HepG2 (cell line): ENCODE measurements at regions not wholly inside any gene's neighbourhood (a gene's known extent, or its start where the extent isn't known, plus 50 kb on each side); places are given as distances from the start of the nearest gene placed in this dataset.

Experiments used
- AGO1 ChIP-seq: fragments of 200-400 bp; formaldehyde crosslinking; IDR thresholded peaks from 2 replicates; pipeline ENCODE4 v1.6.1; 2017; ENCODE audit warnings: mild to moderate bottlenecking, low read depth, low read length, moderate library complexity; ENCODE audit not compliant: poor library complexity, severe bottlenecking
- CHD2 ChIP-seq: IDR thresholded peaks from 2 replicates; pipeline ENCODE4 v1.6.1; 2011; ENCODE audit warnings: low read depth, low read length, improper control_type of control experiment
- DNMT3B ChIP-seq: conservative IDR thresholded peaks from 2 replicates; pipeline ENCODE4 v1.6.1; 2016; ENCODE audit warnings: missing biosample characterization, control low read depth
- GATAD2A ChIP-seq: IDR thresholded peaks from 2 replicates; pipeline ENCODE4 v1.6.1; 2016
- ZNF354B ChIP-seq: sonication (generic); formaldehyde crosslinking; IDR thresholded peaks from 2 replicates; pipeline ENCODE4 v1.8.0; 2022; ENCODE audit warnings: mild to moderate bottlenecking, missing genetic modification reagents
- ZNF841 ChIP-seq: sonication (generic); formaldehyde crosslinking; IDR thresholded peaks from 2 replicates; pipeline ENCODE4 v1.8.1; 2023; ENCODE audit warnings: missing genetic modification reagents, borderline replicate concordance
- TF ChIP-seq, protein P1 (sequence below): sonication (generic); formaldehyde crosslinking; IDR thresholded peaks from 2 replicates; pipeline ENCODE4 v1.4.0; 2020; ENCODE audit warnings: low read depth, mild to moderate bottlenecking, missing genetic modification reagents
- TF ChIP-seq, protein P2 (sequence below): sonication (generic); formaldehyde crosslinking; IDR thresholded peaks from 2 replicates; pipeline ENCODE4 v1.5.0; 2020; ENCODE audit warnings: mild to moderate bottlenecking, missing genetic modification reagents, moderate library complexity
- TF ChIP-seq, protein P3 (sequence below): IDR thresholded peaks from 2 replicates; pipeline ENCODE4 v1.6.1; 2012; ENCODE audit warnings: low read length, improper control_type of control experiment
- TF ChIP-seq, protein P4 (sequence below): sonication (generic); formaldehyde crosslinking; IDR thresholded peaks from 2 replicates; pipeline ENCODE4 v1.4.0; 2020; ENCODE audit warnings: missing genetic modification reagents
- TF ChIP-seq, protein P5 (sequence below): sonication (generic); formaldehyde crosslinking; IDR thresholded peaks from 2 replicates; pipeline ENCODE4 v1.9.0; 2021; ENCODE audit warnings: missing genetic modification reagents, borderline replicate concordance
- TF ChIP-seq, protein P6 (sequence below): sonication (generic); formaldehyde crosslinking; IDR thresholded peaks from 2 replicates; pipeline ENCODE4 v1.4.0; 2020; ENCODE audit warnings: missing genetic modification reagents

DNA sequence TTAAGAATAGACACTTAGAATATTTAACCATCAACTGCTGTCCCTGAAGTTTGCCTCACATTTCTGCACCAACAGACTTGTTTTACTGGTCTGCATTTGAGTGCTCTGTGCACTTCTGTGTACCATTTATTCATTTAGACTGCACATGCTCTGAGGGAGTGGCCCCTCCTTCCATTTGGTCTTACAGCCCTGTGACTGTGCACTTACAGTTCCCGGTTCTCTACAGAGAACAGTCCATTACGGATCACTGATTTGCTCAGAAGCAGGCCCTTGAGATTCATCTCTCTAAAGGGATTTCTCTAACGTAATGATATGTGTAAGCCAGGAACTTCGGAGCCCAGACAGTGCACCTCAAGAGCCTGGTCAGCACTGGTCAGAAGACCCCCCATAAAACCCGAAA is 247.3 kb upstream of the BLID start:
- no peak for TF ChIP-seq ZNF354B (CRISPR knock-in tag)
- TF ChIP-seq, protein P1, sequence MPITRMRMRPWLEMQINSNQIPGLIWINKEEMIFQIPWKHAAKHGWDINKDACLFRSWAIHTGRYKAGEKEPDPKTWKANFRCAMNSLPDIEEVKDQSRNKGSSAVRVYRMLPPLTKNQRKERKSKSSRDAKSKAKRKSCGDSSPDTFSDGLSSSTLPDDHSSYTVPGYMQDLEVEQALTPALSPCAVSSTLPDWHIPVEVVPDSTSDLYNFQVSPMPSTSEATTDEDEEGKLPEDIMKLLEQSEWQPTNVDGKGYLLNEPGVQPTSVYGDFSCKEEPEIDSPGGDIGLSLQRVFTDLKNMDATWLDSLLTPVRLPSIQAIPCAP: no peak
- no peak for TF ChIP-seq GATAD2A (CRISPR knock-in tag)
- TF ChIP-seq, protein P2, sequence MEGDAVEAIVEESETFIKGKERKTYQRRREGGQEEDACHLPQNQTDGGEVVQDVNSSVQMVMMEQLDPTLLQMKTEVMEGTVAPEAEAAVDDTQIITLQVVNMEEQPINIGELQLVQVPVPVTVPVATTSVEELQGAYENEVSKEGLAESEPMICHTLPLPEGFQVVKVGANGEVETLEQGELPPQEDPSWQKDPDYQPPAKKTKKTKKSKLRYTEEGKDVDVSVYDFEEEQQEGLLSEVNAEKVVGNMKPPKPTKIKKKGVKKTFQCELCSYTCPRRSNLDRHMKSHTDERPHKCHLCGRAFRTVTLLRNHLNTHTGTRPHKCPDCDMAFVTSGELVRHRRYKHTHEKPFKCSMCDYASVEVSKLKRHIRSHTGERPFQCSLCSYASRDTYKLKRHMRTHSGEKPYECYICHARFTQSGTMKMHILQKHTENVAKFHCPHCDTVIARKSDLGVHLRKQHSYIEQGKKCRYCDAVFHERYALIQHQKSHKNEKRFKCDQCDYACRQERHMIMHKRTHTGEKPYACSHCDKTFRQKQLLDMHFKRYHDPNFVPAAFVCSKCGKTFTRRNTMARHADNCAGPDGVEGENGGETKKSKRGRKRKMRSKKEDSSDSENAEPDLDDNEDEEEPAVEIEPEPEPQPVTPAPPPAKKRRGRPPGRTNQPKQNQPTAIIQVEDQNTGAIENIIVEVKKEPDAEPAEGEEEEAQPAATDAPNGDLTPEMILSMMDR (CRISPR knock-in tag): no peak
- TF ChIP-seq AGO1: no peak
- TF ChIP-seq, protein P3, sequence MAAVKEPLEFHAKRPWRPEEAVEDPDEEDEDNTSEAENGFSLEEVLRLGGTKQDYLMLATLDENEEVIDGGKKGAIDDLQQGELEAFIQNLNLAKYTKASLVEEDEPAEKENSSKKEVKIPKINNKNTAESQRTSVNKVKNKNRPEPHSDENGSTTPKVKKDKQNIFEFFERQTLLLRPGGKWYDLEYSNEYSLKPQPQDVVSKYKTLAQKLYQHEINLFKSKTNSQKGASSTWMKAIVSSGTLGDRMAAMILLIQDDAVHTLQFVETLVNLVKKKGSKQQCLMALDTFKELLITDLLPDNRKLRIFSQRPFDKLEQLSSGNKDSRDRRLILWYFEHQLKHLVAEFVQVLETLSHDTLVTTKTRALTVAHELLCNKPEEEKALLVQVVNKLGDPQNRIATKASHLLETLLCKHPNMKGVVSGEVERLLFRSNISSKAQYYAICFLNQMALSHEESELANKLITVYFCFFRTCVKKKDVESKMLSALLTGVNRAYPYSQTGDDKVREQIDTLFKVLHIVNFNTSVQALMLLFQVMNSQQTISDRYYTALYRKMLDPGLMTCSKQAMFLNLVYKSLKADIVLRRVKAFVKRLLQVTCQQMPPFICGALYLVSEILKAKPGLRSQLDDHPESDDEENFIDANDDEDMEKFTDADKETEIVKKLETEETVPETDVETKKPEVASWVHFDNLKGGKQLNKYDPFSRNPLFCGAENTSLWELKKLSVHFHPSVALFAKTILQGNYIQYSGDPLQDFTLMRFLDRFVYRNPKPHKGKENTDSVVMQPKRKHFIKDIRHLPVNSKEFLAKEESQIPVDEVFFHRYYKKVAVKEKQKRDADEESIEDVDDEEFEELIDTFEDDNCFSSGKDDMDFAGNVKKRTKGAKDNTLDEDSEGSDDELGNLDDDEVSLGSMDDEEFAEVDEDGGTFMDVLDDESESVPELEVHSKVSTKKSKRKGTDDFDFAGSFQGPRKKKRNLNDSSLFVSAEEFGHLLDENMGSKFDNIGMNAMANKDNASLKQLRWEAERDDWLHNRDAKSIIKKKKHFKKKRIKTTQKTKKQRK: no peak
- TF ChIP-seq, protein P4, sequence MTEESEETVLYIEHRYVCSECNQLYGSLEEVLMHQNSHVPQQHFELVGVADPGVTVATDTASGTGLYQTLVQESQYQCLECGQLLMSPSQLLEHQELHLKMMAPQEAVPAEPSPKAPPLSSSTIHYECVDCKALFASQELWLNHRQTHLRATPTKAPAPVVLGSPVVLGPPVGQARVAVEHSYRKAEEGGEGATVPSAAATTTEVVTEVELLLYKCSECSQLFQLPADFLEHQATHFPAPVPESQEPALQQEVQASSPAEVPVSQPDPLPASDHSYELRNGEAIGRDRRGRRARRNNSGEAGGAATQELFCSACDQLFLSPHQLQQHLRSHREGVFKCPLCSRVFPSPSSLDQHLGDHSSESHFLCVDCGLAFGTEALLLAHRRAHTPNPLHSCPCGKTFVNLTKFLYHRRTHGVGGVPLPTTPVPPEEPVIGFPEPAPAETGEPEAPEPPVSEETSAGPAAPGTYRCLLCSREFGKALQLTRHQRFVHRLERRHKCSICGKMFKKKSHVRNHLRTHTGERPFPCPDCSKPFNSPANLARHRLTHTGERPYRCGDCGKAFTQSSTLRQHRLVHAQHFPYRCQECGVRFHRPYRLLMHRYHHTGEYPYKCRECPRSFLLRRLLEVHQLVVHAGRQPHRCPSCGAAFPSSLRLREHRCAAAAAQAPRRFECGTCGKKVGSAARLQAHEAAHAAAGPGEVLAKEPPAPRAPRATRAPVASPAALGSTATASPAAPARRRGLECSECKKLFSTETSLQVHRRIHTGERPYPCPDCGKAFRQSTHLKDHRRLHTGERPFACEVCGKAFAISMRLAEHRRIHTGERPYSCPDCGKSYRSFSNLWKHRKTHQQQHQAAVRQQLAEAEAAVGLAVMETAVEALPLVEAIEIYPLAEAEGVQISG (CRISPR knock-in tag): no peak
- no peak for TF ChIP-seq CHD2
- no peak for TF ChIP-seq DNMT3B (CRISPR knock-in tag)
- TF ChIP-seq ZNF841: no peak
- TF ChIP-seq, protein P5, sequence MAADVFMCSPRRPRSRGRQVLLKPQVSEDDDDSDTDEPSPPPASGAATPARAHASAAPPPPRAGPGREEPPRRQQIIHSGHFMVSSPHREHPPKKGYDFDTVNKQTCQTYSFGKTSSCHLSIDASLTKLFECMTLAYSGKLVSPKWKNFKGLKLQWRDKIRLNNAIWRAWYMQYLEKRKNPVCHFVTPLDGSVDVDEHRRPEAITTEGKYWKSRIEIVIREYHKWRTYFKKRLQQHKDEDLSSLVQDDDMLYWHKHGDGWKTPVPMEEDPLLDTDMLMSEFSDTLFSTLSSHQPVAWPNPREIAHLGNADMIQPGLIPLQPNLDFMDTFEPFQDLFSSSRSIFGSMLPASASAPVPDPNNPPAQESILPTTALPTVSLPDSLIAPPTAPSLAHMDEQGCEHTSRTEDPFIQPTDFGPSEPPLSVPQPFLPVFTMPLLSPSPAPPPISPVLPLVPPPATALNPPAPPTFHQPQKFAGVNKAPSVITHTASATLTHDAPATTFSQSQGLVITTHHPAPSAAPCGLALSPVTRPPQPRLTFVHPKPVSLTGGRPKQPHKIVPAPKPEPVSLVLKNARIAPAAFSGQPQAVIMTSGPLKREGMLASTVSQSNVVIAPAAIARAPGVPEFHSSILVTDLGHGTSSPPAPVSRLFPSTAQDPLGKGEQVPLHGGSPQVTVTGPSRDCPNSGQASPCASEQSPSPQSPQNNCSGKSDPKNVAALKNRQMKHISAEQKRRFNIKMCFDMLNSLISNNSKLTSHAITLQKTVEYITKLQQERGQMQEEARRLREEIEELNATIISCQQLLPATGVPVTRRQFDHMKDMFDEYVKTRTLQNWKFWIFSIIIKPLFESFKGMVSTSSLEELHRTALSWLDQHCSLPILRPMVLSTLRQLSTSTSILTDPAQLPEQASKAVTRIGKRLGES (CRISPR knock-in tag): no peak
- TF ChIP-seq, protein P6, sequence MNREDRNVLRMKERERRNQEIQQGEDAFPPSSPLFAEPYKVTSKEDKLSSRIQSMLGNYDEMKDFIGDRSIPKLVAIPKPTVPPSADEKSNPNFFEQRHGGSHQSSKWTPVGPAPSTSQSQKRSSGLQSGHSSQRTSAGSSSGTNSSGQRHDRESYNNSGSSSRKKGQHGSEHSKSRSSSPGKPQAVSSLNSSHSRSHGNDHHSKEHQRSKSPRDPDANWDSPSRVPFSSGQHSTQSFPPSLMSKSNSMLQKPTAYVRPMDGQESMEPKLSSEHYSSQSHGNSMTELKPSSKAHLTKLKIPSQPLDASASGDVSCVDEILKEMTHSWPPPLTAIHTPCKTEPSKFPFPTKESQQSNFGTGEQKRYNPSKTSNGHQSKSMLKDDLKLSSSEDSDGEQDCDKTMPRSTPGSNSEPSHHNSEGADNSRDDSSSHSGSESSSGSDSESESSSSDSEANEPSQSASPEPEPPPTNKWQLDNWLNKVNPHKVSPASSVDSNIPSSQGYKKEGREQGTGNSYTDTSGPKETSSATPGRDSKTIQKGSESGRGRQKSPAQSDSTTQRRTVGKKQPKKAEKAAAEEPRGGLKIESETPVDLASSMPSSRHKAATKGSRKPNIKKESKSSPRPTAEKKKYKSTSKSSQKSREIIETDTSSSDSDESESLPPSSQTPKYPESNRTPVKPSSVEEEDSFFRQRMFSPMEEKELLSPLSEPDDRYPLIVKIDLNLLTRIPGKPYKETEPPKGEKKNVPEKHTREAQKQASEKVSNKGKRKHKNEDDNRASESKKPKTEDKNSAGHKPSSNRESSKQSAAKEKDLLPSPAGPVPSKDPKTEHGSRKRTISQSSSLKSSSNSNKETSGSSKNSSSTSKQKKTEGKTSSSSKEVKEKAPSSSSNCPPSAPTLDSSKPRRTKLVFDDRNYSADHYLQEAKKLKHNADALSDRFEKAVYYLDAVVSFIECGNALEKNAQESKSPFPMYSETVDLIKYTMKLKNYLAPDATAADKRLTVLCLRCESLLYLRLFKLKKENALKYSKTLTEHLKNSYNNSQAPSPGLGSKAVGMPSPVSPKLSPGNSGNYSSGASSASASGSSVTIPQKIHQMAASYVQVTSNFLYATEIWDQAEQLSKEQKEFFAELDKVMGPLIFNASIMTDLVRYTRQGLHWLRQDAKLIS: no peak
